Spleen (tissue), 7 donors: ENCODE measurements at regions not wholly inside any gene's neighbourhood (a gene's known extent, or its start where the extent isn't known, plus 50 kb on each side); places are given as distances from the start of the nearest gene placed in this dataset.
"Not testable (repeated sequence)": the region's sequence is repeated elsewhere in the genome, so short reads cannot be mapped to it uniquely, and the experiment has no call there.

ENCODE experiments used
- POLR2A ChIP-seq, 3 donors: fragments of 450-650 bp; IDR thresholded peaks; one replicate each; pipeline ENCODE4 v1.5.1; 2017; ENCODE audit warnings: antibody characterized with exemption in 3 of 3, mild to moderate bottlenecking in 1 of 3
- POLR2AphosphoS5 ChIP-seq, 3 donors: sonication (generic); formaldehyde crosslinking; IDR thresholded peaks; one replicate each; pipeline ENCODE4 v1.5.1; 2017; ENCODE audit warnings: antibody characterized with exemption in 3 of 3
- TF ChIP-seq, protein P1 (sequence below), 11 experiments: fragments of 200-600 bp in 7 of 11; fragments of 450-650 bp in 4 of 11; sonication (generic) in 4 of 11; IDR thresholded peaks in 8 of 11; conservative IDR thresholded peaks in 3 of 11; 1 replicate in 7 of 11; 2 replicates in 4 of 11; pipeline versions ENCODE4 v1.4.0 to v1.8.0; 2016 to 2021; ENCODE audit warnings: antibody characterized with exemption in 11 of 11, inconsistent platforms in 4 of 11, mild to moderate bottlenecking in 1 of 11
- donor health status: DM: no; HTN: no; CAD: no; lungs with moderate emphysema.
- donor health status: DM: no; HTN: no; CAD: no.
- donor health status: DM: no; HTN: no; CAD: no.

DNA sequence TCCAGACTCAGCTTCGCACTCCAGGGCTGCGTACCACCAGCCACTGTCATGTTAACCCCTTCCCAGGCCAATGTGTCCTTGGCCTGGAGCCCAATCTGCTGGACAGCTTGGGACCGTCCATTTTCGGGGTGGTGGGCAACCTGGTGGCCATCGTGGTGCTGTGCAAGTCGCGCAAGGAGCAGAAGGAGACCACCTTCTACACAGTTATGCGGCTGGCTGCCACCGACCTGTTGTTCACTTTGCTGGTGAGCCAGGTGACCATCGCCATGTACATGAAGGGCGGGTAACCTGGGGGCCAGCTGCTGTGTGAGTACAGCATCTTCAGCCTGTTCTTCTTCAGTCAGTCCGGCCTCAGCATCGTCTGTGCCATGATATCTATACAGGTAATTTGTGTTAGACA lies 90.3 kb upstream of the ZNG1F start:
- TF ChIP-seq, protein P1, sequence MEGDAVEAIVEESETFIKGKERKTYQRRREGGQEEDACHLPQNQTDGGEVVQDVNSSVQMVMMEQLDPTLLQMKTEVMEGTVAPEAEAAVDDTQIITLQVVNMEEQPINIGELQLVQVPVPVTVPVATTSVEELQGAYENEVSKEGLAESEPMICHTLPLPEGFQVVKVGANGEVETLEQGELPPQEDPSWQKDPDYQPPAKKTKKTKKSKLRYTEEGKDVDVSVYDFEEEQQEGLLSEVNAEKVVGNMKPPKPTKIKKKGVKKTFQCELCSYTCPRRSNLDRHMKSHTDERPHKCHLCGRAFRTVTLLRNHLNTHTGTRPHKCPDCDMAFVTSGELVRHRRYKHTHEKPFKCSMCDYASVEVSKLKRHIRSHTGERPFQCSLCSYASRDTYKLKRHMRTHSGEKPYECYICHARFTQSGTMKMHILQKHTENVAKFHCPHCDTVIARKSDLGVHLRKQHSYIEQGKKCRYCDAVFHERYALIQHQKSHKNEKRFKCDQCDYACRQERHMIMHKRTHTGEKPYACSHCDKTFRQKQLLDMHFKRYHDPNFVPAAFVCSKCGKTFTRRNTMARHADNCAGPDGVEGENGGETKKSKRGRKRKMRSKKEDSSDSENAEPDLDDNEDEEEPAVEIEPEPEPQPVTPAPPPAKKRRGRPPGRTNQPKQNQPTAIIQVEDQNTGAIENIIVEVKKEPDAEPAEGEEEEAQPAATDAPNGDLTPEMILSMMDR (IDR thresholded peaks at IDR 0.05 in 8 of 11, conservative IDR thresholded peaks at IDR 0.05 in 3 of 11), result not testable (repeated sequence)
- TF ChIP-seq POLR2A, POLR2AphosphoS5 (IDR thresholded peaks at IDR 0.05): not testable (repeated sequence)
